ENCODE measurements at regions not wholly inside any gene's neighbourhood (a gene's known extent, or its start where the extent isn't known, plus 50 kb on each side); places are given as distances from the start of the nearest gene placed in this dataset.

DNA sequence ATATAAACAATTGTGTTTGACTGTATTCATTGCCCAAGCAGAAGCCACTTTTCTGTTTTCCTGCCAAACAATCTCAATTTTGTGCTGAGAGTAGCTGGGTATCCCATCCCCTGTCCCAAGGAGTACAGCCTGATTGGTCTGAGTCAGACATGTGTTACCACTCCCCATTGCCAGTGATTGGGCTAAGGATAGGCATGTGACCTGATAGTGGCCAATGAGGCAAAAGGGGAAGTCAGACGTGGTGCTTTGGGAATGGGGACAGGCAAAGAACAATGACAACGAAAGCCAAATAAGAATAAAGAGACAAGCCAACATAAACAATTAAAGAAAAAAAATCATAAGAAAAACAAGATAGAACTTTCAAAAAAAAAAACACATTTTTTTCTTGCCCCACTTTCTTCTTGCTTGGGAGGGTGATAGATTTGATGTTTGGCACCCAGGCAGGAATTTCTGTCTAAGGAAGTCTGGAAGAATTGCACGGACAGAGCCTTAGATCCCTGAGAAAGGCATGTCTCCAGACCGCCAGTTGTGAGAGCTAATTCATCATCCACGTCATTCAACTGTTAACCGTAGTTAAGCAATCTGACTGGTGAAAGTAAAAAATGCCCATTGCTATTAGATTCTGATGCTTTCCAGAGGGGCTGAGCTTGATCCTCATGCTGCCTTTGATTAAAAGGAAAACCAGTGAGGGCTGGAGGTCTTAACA is 626.6 kb upstream of the TMEM132C start:
- no peak for DNase-seq

DNA sequence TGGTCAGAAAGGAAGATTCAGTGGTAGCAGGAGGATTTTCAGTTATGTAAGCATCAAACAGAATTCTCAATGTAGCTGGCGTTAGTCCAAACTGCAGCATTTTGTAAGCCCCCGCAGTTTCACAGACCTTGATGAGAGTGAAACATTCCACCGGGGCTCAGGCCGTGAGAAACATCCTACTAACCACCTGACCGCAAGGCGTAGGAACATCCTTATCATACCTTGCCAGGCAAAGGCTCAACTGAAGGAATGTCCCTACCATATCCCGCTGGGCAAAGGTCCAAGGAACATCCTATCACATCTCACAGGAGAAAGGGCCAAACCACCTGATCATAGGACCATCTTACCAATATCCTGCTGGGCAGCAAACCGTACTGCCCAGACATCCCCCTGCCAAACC is 624.8 kb upstream of the TMEM132C start:
- no peak for DNase-seq

GRCh38 chr12:127648321-127648720 is 618.6 kb upstream of the TMEM132C start:
- DNase-seq = no peak

DNA sequence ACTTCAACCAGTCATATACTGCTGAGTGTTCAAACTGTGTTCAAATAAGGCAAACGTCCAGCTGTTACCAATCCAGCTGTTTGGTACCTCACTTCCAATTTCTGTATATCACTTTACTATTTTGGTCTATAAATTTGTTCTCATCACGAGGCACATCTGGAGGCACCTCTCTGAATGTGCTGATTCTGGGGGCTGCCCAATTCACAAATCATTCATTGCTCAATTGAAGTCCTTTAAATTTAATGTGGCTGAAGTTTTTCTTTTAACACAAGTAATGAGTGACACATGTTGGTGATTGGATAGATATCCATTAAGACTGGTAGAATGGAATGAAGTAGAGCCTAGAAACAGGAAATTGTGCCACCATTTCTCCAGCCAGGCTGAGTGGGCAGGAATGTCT is 617.0 kb upstream of the TMEM132C start:
- no peak for DNase-seq

GRCh38 chr12:127650626-127651025 is 616.3 kb upstream of the TMEM132C start:
- DNase-seq = no peak

DNA sequence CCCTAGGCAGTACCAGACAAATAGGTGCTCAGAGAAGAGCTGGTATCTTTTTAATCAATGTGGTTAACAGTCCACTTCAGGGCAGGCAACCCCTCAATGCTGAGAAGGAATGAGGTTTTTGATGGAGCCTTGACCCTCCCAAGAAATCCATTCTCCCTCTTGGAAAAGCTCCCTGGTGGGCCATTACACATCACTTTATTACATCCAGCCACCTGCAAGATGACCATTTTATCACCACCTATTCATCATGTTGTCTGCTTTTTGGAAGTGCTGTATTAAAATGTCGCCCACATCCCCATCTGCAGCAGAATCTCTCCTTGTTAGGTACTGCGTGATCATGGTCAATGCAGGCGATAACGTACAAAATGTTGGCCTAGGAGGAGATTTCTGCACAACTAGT is 614.7 kb upstream of the TMEM132C start:
- no peak for DNase-seq

GRCh38 chr12:127654383-127654985 is 612.5 kb upstream of the TMEM132C start:
- no peak for DNase-seq

- no peak for DNase-seq
Measured at GRCh38 chr12:127655691-127656090, 611.3 kb upstream of the TMEM132C start.

DNA sequence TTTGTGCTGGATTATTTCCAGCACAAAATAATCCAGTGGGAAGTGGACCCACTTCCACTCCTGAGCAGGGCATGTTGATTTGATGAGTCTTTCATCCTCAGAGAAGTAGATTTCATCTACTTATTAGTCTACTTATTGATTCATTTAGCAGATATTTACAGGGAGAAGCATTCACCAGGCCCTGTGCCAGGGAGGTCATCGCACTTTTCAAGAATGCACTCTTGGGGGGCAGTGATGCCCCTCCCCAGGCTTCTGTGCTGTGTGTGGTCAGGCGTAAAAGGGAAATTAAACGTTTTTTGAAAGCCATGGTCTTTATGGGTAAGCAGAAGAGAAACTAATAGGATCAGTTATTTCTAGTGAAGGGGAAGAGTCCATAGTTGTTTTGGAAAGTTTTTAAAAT is 610.7 kb upstream of the TMEM132C start:
- no peak for DNase-seq

- no peak for DNase-seq
Measured at GRCh38 chr12:127657036-127657435, 609.9 kb upstream of the TMEM132C start.

GRCh38 chr12:127660961-127661360 is 606.0 kb upstream of the TMEM132C start:
- DNase-seq = no peak

DNA sequence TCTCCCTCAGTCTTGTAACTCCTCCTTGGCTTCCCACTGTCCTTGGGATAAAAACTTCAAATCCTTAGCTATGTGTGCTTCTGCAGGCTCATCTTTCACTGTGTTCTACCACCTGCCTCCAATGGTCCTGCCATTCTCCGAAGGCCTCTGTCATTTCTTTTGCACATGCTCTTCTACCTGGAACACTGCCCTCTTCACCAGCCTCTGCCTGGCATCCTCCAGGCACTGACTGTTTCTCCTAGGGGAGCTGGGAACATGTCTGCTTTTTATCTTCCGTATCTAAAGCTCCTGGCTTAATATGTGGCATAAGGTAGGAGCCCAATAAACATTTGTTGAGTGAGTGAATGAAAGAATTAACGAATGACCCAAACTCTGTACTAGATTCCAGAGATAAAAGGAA is 603.3 kb upstream of the TMEM132C start:
- no peak for DNase-seq

- no peak for DNase-seq
Measured at GRCh38 chr12:127664901-127665300, 602.1 kb upstream of the TMEM132C start.

- no peak for DNase-seq
Measured at GRCh38 chr12:127667131-127667685, 599.8 kb upstream of the TMEM132C start.

- no peak for DNase-seq
Measured at GRCh38 chr12:127670294-127670693, 596.7 kb upstream of the TMEM132C start.

DNA sequence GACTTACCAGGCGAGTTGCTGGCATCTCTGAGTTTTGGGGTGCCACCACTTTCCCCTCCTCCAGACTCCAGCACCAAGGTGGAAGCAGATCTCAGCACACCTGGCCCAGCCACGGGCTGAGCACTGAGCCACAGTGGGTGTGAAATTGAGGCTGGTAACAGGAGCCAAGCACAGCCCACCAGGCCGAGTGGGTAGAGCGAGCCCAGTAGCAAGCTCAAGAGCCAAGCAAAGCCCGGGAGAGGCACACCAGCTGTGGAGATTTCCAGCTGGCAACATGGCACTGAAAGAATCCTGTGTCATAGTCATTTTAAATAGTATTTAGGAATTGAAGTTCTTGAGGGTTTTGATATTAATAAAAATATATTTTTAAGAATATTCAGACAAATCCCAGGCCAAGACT is 596.2 kb upstream of the TMEM132C start:
- DNase-seq = no peak

GRCh38 chr12:127675936-127676335 is 591.0 kb upstream of the TMEM132C start:
- no peak for DNase-seq

GRCh38 chr12:127677537-127678131 is 589.3 kb upstream of the TMEM132C start:
- peak; percentile 55 to 61 for DNase-seq

DNA sequence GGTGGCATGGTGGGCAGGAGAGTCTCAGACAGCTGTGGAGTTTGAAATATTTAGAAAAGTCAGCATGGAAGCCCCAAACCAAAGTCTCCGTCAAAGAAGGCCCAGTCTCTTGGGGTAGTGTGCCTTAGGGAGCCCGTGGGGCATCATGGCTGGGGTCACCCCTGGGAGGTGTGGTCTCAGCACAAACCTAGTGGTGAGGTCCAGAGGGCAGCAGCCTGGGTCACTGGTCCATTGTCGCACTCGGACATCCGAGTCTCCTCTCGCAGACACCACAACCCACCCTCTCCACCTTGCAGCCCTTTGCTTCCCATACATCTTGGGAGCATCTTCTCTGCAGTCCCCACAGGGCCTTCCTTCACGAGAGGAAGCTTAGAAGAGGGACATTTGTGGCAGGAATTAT is 588.0 kb upstream of the TMEM132C start:
- no peak for DNase-seq

DNA sequence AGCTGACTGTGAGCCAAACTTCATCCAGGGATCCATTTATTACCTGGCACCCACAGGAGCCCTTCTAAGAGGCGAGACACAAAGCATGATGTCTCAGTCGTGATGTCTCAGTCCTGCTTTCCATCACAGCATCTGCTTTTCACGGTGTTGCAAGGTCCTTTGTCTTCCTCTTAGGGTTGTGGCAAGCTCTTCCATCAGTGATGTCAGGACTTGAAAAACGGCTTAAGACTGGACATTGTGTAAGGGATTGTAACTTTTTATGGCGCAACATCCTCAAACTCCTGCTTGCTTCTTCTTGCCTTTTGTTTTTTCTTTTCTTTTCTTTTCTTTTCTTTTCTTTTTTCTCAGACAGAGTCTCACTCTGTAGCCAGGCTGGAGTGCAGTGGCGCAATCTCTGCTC is 586.5 kb upstream of the TMEM132C start:
- DNase-seq = no peak

GRCh38 chr12:127681151-127681754 is 585.7 kb upstream of the TMEM132C start:
- no peak for DNase-seq

DNA sequence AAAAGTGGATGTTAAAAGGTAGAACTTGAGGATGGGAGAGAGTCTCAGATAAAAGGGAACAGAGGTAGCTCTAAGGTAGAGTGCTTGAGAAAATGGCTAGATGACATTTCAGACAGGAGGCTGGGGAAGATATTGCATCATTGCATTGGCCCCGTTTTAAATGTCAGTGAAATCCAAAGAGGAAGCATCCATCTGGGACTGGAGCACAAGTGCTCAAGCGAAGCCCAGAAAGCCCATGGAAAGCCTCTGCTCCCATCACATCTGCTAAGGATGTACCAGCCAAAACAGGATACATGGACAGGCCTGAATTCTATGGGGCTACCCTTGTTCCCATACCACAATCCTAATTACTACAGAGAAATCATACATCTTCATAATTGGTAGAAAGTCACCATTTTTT is 581.5 kb upstream of the TMEM132C start:
- DNase-seq = no peak

- no peak for DNase-seq
Measured at GRCh38 chr12:127685931-127686330, 581.0 kb upstream of the TMEM132C start.

DNA sequence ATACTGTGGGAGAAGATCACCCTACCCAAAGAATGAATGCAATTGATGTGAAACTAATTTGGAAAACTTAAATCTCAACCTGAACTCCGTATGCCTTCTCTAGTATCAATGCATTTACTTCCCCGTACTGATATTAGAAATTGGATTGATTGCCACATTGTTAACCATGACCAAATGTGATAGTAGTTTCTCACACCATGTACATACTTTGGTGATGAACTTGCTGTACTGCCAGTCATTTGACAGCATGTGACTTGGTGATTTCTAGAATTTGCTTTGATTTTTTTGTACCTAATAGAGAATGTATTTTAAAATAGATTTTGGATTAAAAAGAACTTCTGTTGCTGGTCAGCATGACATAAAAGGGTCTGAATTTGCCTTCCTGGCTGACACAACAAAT is 579.8 kb upstream of the TMEM132C start:
- no peak for DNase-seq

All from activated CD4-positive, alpha-beta T cell treated with anti-CD3 and anti-CD28 coated beads, Interleukin-2, amount 50 U/mL, for 48 hours (primary cell).